ENCODE measurements at regions not wholly inside any gene's neighbourhood (a gene's known extent, or its start where the extent isn't known, plus 50 kb on each side); places are given as distances from the start of the nearest gene placed in this dataset.

DNA sequence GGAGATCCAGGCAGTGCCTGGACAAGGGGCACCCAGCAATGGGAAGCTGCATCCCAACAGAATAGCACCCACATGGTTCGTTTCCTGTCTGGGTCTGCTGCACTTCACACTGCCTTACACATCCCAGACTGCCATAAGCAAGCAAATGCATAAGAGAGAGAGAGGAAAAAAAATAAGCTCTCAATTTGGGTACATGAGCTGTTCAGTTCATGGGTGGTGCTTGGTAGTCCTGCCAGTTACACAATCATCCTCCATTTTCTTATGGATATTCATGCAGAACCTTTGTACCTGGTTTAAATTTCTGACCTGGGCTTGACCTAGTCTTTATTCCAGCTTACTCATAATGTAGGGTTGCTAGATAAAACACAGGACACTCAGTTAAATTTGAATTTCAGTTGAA lies 733.6 kb downstream of the TNS3 start:
- TF ChIP-seq, protein P1, sequence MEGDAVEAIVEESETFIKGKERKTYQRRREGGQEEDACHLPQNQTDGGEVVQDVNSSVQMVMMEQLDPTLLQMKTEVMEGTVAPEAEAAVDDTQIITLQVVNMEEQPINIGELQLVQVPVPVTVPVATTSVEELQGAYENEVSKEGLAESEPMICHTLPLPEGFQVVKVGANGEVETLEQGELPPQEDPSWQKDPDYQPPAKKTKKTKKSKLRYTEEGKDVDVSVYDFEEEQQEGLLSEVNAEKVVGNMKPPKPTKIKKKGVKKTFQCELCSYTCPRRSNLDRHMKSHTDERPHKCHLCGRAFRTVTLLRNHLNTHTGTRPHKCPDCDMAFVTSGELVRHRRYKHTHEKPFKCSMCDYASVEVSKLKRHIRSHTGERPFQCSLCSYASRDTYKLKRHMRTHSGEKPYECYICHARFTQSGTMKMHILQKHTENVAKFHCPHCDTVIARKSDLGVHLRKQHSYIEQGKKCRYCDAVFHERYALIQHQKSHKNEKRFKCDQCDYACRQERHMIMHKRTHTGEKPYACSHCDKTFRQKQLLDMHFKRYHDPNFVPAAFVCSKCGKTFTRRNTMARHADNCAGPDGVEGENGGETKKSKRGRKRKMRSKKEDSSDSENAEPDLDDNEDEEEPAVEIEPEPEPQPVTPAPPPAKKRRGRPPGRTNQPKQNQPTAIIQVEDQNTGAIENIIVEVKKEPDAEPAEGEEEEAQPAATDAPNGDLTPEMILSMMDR (IDR thresholded peaks at IDR 0.05), result no peak
- TF ChIP-seq POLR2A (IDR thresholded peaks at IDR 0.05), result no peak
